ENCODE measurements at regions not wholly inside any gene's neighbourhood (a gene's known extent, or its start where the extent isn't known, plus 50 kb on each side); places are given as distances from the start of the nearest gene placed in this dataset.

GRCh38 chr10:65292551-65292950, 1633.3 kb upstream of the LRRTM3 start:
- Histone ChIP-seq H3K27me3 (replicated peaks; ENCODE audit: insufficient read depth) (no peaks in the 10 kb centered on the region), H3K4me3 (no peak overlapping the region), H3K9me3 (no peaks in the 10 kb centered on the region), H3K4me1 (replicated peaks) (no peaks in the 10 kb centered on the region), H3K27ac (no peak overlapping the region), H3K36me3 (no peaks in the 10 kb centered on the region)
- intact Hi-C loops (cut with DNase I) = no loop called here
- DNase-seq (ENCODE audit: low spot score) = no peak
- TF ChIP-seq POLR2AphosphoS5 (IDR thresholded peaks at IDR 0.05) (no peak), CTCF (IDR thresholded peaks at IDR 0.05) (no peak), POLR2A (IDR thresholded peaks at IDR 0.05) (no peak)
- 99% methylated on average over 3 of the region's 3 CpGs for WGBS

- WGBS = 0% methylated on average over 1 of the region's 1 CpG
- H3K4me3 ChIP-seq = no peak overlapping the region
- no peak for TF ChIP-seq CTCF (IDR thresholded peaks at IDR 0.05)
- no peak for TF ChIP-seq POLR2A (IDR thresholded peaks at IDR 0.05)
- TF ChIP-seq POLR2AphosphoS5 (IDR thresholded peaks at IDR 0.05) = no peak
- H3K27me3 ChIP-seq (replicated peaks; ENCODE audit: insufficient read depth) = no peaks in the 10 kb centered on the region
- no peak for DNase-seq (ENCODE audit: low spot score)
- intact Hi-C loops (cut with DNase I) = no loop called here
- no peak overlapping the region for H3K27ac ChIP-seq
- no peaks in the 10 kb centered on the region for H3K4me1 ChIP-seq (replicated peaks)
- no peaks in the 10 kb centered on the region for H3K9me3 ChIP-seq
- H3K36me3 ChIP-seq = no peaks in the 10 kb centered on the region
Observed at GRCh38 chr10:65294329-65294728, 1631.5 kb upstream of the LRRTM3 start.

GRCh38 chr10:65301181-65301580, 1624.7 kb upstream of the LRRTM3 start:
- no peak for DNase-seq (ENCODE audit: low spot score)
- Histone ChIP-seq H3K36me3 (no peaks in the 10 kb centered on the region), H3K4me3 (no peak overlapping the region), H3K4me1 (replicated peaks) (no peaks in the 10 kb centered on the region), H3K9me3 (no peaks in the 10 kb centered on the region), H3K27ac (no peak overlapping the region), H3K27me3 (replicated peaks; ENCODE audit: insufficient read depth) (no peaks in the 10 kb centered on the region)
- no peak for TF ChIP-seq POLR2A (IDR thresholded peaks at IDR 0.05)
- TF ChIP-seq CTCF (IDR thresholded peaks at IDR 0.05) = no peak
- no peak for TF ChIP-seq POLR2AphosphoS5 (IDR thresholded peaks at IDR 0.05)
- 83% methylated on average over 3 of the region's 3 CpGs for WGBS
- intact Hi-C loops (cut with DNase I) = no loop called here

GRCh38 chr10:65306201-65306600, 1619.6 kb upstream of the LRRTM3 start:
- H3K36me3 ChIP-seq = no peaks in the 10 kb centered on the region
- H3K27ac ChIP-seq = no peak overlapping the region
- H3K9me3 ChIP-seq = no peaks in the 10 kb centered on the region
- H3K4me3 ChIP-seq = no peak overlapping the region
- intact Hi-C loops (cut with DNase I) = no loop called here
- TF ChIP-seq POLR2AphosphoS5 (IDR thresholded peaks at IDR 0.05) (no peak), CTCF (IDR thresholded peaks at IDR 0.05) (no peak), POLR2A (IDR thresholded peaks at IDR 0.05) (no peak)
- no peaks in the 10 kb centered on the region for H3K27me3 ChIP-seq (replicated peaks; ENCODE audit: insufficient read depth)
- 50% methylated on average over 2 of the region's 2 CpGs for WGBS
- no peak for DNase-seq (ENCODE audit: low spot score)
- H3K4me1 ChIP-seq (replicated peaks) = no peaks in the 10 kb centered on the region

- no peaks in the 10 kb centered on the region for H3K9me3 ChIP-seq
- no peak overlapping the region for H3K27ac ChIP-seq
- no peaks in the 10 kb centered on the region for H3K27me3 ChIP-seq (replicated peaks; ENCODE audit: insufficient read depth)
- DNase-seq (ENCODE audit: low spot score) = no peak
- intact Hi-C loops (cut with DNase I) = no loop called here
- no peak overlapping the region for H3K4me3 ChIP-seq
- no peaks in the 10 kb centered on the region for H3K4me1 ChIP-seq (replicated peaks)
- TF ChIP-seq POLR2AphosphoS5 (IDR thresholded peaks at IDR 0.05) = no peak
- no peak for TF ChIP-seq POLR2A (IDR thresholded peaks at IDR 0.05)
- no peak for TF ChIP-seq CTCF (IDR thresholded peaks at IDR 0.05)
- no peaks in the 10 kb centered on the region for H3K36me3 ChIP-seq
Observed at GRCh38 chr10:65312876-65313275, 1613.0 kb upstream of the LRRTM3 start.
